ENCODE measurements at regions not wholly inside any gene's neighbourhood (a gene's known extent, or its start where the extent isn't known, plus 50 kb on each side); places are given as distances from the start of the nearest gene placed in this dataset.

DNA sequence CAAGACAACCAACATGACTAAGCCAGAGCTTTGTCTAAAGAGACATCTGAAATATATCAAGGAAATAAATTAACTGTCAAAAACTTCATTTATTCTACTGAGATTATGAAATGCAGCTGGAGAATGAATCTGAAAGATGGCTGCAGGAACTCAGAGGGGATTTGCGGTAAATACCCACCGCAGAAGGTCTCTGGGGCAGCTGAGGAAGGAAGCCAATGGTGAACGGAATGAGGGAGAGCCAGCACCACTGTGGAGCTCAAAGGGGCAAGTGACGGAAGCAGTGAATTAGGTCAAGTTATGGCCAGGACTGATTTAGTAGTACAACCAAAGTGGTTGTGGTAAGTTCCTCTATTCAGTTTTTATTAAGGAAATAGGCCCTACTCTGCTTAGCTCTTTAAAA is 215.3 kb upstream of the GLI3 start:
- no peaks in the 10 kb centered on the region for H3K27me3 ChIP-seq (ENCODE audit: insufficient read depth, poor library complexity, severe bottlenecking)
- H3K4me3 ChIP-seq (ENCODE audit: severe bottlenecking) = no peak overlapping the region
- no peaks in the 10 kb centered on the region for H3K4me1 ChIP-seq (ENCODE audit: insufficient read depth, poor library complexity, severe bottlenecking)
- H3K27ac ChIP-seq (ENCODE audit: poor library complexity, severe bottlenecking) = no peak overlapping the region
- no peaks in the 10 kb centered on the region for H3K9me3 ChIP-seq (ENCODE audit: severe bottlenecking)
- no peaks in the 10 kb centered on the region for H3K36me3 ChIP-seq (ENCODE audit: low read depth)
- TF ChIP-seq, protein P1, sequence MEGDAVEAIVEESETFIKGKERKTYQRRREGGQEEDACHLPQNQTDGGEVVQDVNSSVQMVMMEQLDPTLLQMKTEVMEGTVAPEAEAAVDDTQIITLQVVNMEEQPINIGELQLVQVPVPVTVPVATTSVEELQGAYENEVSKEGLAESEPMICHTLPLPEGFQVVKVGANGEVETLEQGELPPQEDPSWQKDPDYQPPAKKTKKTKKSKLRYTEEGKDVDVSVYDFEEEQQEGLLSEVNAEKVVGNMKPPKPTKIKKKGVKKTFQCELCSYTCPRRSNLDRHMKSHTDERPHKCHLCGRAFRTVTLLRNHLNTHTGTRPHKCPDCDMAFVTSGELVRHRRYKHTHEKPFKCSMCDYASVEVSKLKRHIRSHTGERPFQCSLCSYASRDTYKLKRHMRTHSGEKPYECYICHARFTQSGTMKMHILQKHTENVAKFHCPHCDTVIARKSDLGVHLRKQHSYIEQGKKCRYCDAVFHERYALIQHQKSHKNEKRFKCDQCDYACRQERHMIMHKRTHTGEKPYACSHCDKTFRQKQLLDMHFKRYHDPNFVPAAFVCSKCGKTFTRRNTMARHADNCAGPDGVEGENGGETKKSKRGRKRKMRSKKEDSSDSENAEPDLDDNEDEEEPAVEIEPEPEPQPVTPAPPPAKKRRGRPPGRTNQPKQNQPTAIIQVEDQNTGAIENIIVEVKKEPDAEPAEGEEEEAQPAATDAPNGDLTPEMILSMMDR (IDR thresholded peaks at IDR 0.05; ENCODE audit: poor library complexity, severe bottlenecking) = no peak
- DNase-seq (ENCODE audit: low spot score) (no peak), ATAC-seq (ENCODE audit: low read depth) (no peak)

GRCh38 chr7:42449431-42449830 is 212.4 kb upstream of the GLI3 start:
- DNase-seq (ENCODE audit: low spot score) (no peak), ATAC-seq (ENCODE audit: low read depth) (no peak)
- Histone ChIP-seq H3K4me3 (ENCODE audit: severe bottlenecking) (no peak overlapping the region), H3K36me3 (ENCODE audit: low read depth) (no peaks in the 10 kb centered on the region), H3K9me3 (ENCODE audit: severe bottlenecking) (no peaks in the 10 kb centered on the region), H3K27me3 (ENCODE audit: insufficient read depth, poor library complexity, severe bottlenecking) (no peaks in the 10 kb centered on the region), H3K4me1 (ENCODE audit: insufficient read depth, poor library complexity, severe bottlenecking) (peaks cover 5% of the 10 kb centered on the region), H3K27ac (ENCODE audit: poor library complexity, severe bottlenecking) (no peak overlapping the region)
- TF ChIP-seq, protein P1 (IDR thresholded peaks at IDR 0.05; ENCODE audit: poor library complexity, severe bottlenecking) = no peak

DNA sequence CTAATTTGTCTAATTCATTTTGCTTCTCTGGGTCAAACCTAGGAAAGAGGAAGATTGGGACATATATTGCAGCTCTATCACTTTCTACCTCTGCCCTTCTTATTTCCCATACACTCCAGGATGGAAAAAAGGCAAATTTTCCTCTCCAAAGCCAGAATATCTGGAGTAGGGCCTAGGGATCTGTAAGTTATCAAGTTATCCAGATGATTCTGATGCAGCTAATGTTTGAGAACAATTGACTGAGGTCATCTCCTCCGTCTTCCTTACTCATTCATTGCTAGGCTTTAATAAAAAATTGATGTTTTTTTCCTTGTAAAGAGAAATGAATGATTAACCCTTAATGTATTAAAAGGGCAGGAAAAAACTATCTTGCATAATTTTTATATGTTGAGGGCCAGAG is 211.9 kb upstream of the GLI3 start:
- Histone ChIP-seq H3K4me3 (ENCODE audit: severe bottlenecking) (no peak overlapping the region), H3K36me3 (ENCODE audit: low read depth) (no peaks in the 10 kb centered on the region), H3K27me3 (ENCODE audit: insufficient read depth, poor library complexity, severe bottlenecking) (no peaks in the 10 kb centered on the region), H3K9me3 (ENCODE audit: severe bottlenecking) (no peaks in the 10 kb centered on the region), H3K4me1 (ENCODE audit: insufficient read depth, poor library complexity, severe bottlenecking) (peaks cover 5% of the 10 kb centered on the region), H3K27ac (ENCODE audit: poor library complexity, severe bottlenecking) (no peak overlapping the region)
- no peak for ATAC-seq (ENCODE audit: low read depth)
- TF ChIP-seq, protein P1 (IDR thresholded peaks at IDR 0.05; ENCODE audit: poor library complexity, severe bottlenecking) = no peak
- no peak for DNase-seq (ENCODE audit: low spot score)

DNA sequence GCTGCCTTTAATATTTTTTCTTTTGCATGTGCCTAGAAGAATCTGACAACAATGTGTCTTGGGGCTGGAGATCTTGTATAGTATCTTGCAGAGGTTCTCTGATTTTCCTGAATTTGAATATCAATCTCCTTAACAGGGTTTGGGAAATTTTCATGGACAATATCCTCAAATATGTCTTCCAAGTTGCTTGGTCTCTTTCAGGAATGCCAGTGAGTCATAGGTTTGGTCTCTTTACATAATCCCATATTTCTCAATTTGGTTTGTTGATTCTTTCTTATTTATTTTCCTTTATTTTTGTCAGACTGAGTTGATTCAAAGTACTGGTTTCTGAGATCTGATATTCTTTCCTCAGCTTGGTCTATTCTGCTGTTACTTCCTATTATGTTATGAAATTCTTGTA is 208.7 kb upstream of the GLI3 start:
- TF ChIP-seq, protein P1 (IDR thresholded peaks at IDR 0.05; ENCODE audit: poor library complexity, severe bottlenecking) = no peak
- H3K36me3 ChIP-seq (ENCODE audit: low read depth) = no peaks in the 10 kb centered on the region
- peaks cover 5% of the 10 kb centered on the region for H3K4me1 ChIP-seq (ENCODE audit: insufficient read depth, poor library complexity, severe bottlenecking)
- H3K27ac ChIP-seq (ENCODE audit: poor library complexity, severe bottlenecking) = no peak overlapping the region
- ATAC-seq (ENCODE audit: low read depth) (no peak), DNase-seq (ENCODE audit: low spot score) (no peak)
- no peak overlapping the region for H3K4me3 ChIP-seq (ENCODE audit: severe bottlenecking)
- no peaks in the 10 kb centered on the region for H3K27me3 ChIP-seq (ENCODE audit: insufficient read depth, poor library complexity, severe bottlenecking)
- no peaks in the 10 kb centered on the region for H3K9me3 ChIP-seq (ENCODE audit: severe bottlenecking)

- Histone ChIP-seq H3K27ac (ENCODE audit: poor library complexity, severe bottlenecking) (no peak overlapping the region), H3K27me3 (ENCODE audit: insufficient read depth, poor library complexity, severe bottlenecking) (no peaks in the 10 kb centered on the region), H3K4me1 (ENCODE audit: insufficient read depth, poor library complexity, severe bottlenecking) (peaks cover 4% of the 10 kb centered on the region), H3K9me3 (ENCODE audit: severe bottlenecking) (no peaks in the 10 kb centered on the region), H3K36me3 (ENCODE audit: low read depth) (no peaks in the 10 kb centered on the region), H3K4me3 (ENCODE audit: severe bottlenecking) (no peak overlapping the region)
- ATAC-seq (ENCODE audit: low read depth) = no peak
- TF ChIP-seq, protein P1 (IDR thresholded peaks at IDR 0.05; ENCODE audit: poor library complexity, severe bottlenecking) = no peak
- no peak for DNase-seq (ENCODE audit: low spot score)
Measured at GRCh38 chr7:42440951-42441350, 203.9 kb upstream of the GLI3 start.

All from RWPE2 (cell line).